ENCODE measurements at regions not wholly inside any gene's neighbourhood (a gene's known extent, or its start where the extent isn't known, plus 50 kb on each side); places are given as distances from the start of the nearest gene placed in this dataset.

- DNase-seq, result no peak
Observed at GRCh38 chr5:73998489-73998888, 372.5 kb downstream of the ARHGEF28 start.

- DNase-seq, result no peak
Observed at GRCh38 chr5:73997960-73998359, 372.0 kb downstream of the ARHGEF28 start.

GRCh38 chr5:73996151-73996755, 370.3 kb downstream of the ARHGEF28 start:
- no peak for DNase-seq

GRCh38 chr5:73994963-73995362, 369.0 kb downstream of the ARHGEF28 start:
- no peak for DNase-seq
